CD4-positive, alpha-beta T cell treated with Interleukin-6 for 4 hours (primary cell): ENCODE measurements at regions not wholly inside any gene's neighbourhood (a gene's known extent, or its start where the extent isn't known, plus 50 kb on each side); places are given as distances from the start of the nearest gene placed in this dataset.

ENCODE experiments used
- DNase-seq: peaks from one replicate; pipeline ENCODE4 v3.0.0-alpha.2; 2020; ENCODE audit warnings: mixed read lengths

DNA sequence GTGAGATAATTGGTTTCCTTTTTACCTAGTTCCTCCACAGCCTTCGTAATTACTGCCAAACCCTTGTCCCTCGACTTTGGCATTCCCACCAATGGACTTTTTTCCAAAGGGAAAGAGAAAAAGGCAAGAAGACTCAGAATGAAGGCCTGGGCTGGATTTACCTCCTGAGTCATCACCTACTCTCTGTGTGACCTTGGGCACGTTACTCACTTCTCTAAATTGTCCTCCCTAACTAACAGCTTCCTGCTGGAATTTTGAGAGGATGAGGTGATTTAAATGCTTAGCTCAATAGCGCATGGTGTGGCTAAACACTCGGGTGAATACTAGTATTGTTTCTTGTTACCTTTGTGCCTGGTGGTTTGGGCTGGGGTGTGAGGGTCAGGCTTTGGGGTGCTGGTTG, 146.6 kb downstream of the DHX35 start:
- DNase-seq = no peak

GRCh38 chr20:39107741-39108140, 145.6 kb downstream of the DHX35 start:
- DNase-seq = no peak

GRCh38 chr20:39106791-39107190, 144.6 kb downstream of the DHX35 start:
- DNase-seq = no peak

- DNase-seq = no peak
Measured at GRCh38 chr20:39105551-39105950, 143.4 kb downstream of the DHX35 start.

DNA sequence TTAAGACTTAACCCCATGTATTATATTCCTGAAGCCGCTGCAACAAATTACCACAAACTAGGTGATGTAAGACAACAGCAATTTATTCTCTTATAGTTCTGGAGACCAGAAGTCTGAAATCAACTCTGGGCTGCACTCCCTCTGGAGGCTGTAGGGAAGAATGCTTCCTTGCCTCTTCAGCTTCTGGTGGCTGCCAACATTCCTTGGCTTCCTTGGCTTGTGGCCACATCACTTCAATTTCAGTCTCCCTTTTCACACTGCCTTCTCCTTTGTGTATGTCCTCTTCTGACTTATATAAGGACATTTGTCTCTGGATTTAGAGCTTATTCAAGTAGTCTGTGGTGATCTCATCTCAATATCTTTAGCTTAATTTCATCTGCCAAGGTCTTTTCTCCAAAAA, 141.6 kb downstream of the DHX35 start:
- no peak for DNase-seq

GRCh38 chr20:39103305-39103704, 141.2 kb downstream of the DHX35 start:
- DNase-seq = no peak

DNA sequence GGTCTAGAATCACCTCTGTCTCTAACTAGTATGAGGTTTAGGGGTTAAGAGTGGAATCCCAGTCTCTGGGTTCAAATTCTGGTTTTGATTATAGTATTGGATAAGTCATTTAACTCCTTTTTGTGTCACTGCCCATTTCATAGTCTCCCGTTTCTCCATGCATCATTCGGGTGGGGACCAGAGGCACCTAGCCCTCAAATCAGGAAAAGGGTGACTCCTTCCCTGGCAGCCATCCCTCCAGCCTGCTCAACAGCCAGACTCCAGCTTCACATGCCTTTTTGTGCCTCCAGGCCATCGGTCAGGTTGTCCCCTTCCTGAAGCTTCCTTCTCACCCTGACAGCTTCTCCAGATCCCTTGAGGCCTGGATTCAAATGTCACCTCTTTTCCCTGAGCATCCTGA, 139.8 kb downstream of the DHX35 start:
- no peak for DNase-seq

GRCh38 chr20:39100691-39101090, 138.5 kb downstream of the DHX35 start:
- no peak for DNase-seq

DNA sequence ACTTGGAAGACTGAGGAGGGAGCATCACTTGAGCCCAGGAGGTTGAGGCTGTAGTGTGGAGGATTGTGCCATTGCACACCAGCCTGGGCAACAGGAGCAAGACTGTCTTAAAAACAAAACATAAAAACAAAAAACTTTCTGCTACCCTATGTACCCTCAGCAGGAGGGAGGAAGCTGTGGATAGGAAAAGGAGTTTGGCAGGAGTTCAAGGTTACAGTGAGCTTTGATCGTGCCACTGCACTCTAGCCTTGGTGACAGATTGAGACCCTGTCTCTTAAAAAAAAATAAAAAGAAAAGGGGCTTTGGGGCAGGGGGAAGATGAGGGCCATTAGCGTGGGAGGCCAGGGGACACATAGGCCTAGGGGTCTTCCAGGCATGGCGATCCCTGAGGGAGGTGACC, 135.7 kb downstream of the DHX35 start:
- DNase-seq = no peak

DNA sequence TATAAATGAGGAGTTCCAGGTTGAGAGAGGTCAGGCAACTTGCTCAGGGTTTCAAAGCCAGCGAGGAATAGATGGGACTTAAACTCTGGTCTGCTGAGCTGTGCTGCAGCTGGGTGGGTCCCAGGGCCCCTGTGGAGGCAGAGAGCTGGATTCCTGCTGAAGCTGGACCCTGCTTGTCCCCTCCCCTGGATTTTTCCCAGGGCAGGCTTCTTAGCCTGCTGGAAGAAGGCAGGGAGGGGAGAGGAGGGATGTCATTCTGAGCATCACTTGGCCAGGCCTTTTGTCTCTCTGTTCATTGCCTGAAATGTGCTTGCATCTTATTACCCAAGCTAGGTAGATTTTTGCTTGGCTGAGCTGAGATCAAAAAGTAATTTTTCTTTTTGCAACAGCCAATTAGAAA, 133.7 kb downstream of the DHX35 start:
- no peak for DNase-seq

DNA sequence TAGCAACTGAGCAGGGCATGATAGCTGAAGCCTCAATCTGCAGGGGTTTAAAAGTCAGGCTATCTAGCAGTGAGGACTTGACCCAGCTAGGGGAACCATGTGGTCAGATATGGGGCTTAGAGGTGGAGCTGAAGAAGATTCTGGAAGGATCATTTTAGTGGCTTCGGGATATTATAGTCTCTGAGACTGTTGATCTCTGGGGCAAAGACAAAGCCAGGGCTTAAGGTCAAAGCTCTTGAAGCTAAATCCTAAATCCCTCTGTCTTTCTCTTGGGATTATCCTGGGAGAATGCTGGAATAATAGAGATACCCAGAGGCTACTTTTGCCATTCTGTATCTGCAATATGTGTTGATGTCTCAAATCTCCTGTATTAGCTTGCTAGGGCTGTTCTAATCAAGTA, 132.2 kb downstream of the DHX35 start:
- no peak for DNase-seq

DNA sequence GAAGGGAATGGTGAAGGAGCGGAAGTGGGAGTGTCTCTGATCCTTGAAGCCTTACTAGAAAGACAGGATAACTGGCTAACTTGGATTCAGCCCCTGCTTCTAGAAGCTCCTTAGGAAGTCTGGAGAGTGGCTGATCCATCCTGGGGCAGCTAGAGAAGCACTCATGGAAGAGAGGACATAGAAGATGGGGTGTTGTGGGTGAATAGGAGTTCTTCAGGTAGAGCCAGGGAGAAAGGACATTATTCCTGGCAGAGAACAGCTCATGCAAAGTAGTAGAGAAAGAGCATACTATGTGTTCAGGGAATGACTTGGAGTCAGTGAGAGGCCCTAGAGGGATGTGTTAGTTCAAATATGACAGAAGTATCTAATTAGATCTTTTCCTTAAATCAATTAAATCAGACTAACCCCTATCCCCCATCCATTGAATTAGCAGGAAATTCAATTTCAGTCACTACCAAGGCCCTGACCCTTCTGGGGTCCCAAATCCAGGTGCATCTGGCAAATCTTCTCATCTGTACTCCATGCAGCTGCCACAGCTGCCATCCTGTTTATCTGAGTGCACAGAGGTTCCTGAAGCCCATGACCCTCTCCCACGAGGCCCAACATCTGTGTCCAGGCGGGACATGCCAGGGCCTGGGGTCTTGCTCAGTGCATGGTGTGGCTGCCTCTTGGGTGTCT, 130.7 kb downstream of the DHX35 start:
- no peak for DNase-seq

DNA sequence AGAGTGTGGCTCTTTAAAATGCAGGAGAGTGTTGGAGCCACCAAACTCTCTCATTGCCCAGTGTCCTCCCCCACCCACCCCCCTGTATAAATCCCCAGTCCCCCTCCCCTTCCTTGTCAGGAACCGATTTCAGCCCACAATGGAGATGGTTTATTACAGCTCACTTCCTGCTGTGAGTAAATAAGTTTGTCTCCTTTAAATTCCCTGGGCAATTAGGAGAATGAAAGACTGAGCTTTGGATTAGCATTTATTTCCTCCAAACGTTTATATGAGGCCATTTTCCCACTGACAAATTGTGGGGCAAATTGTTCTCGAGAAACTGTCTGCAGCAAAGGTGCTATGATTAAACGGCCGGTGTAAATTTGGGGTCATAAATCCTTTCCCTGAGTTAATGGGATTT, 128.8 kb downstream of the DHX35 start:
- no peak for DNase-seq

- no peak for DNase-seq
Measured at GRCh38 chr20:39089797-39090196, 127.7 kb downstream of the DHX35 start.
